ENCODE measurements at regions not wholly inside any gene's neighbourhood (a gene's known extent, or its start where the extent isn't known, plus 50 kb on each side); places are given as distances from the start of the nearest gene placed in this dataset.

DNA sequence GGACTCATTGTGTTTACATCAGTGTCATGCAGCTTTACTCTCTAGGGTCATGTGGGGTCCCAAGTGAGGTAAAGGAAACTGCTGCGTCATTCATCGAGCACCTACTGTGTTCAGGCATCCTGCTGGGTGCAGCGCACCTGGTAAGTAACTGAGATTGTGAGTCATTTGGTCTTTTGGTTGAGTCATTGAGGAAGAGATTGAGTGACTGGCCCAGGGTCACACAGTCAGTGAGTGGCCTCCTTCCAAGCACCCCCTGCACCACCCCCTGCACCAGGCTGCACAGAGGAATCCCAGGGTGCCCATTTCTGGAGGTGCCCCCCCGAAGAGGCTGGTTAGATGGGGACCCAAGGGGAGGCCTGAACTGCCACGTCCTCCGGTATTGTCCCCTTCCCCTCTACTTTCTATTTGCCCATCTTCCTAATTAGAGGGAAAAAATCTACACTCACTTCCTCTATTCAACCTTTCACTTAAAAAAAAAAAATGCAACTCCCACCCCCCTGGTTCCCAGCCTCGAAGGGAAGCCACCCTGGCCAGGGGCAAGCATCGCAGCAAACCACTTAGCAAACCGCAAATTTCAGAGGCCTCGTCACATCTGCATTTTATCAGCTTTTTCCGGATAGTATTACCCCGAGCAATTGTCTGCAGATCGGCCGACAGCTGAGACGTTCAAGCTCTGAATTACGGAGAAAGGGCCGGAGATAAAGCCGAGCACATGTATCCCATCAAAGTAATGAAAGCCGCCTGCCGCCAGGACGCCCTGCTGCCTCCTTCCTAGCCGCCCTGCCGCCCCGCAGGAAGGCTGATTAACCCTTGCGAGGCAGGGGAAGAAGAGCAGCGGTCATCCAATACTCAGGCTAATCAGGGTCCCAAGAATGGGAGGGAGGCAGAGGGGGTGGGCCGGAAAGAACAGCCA is 96.3 kb upstream of the MSX1 start (continued):
- TF ChIP-seq ZNF112 (tag by site-specific recombination; IDR thresholded peaks at IDR 0.05) (no peak), ZNF571 (tag by site-specific recombination; IDR thresholded peaks at IDR 0.05) (no peak), ZNF776 (tag by site-specific recombination; IDR thresholded peaks at IDR 0.05; ENCODE audit: borderline replicate concordance) (no peak), ZNF274 (IDR thresholded peaks at IDR 0.05; ENCODE audit: low read length) (no peak), ZNF274 (tag by site-specific recombination; IDR thresholded peaks at IDR 0.05; ENCODE audit: borderline replicate concordance) (no peak), ZBTB20 (tag by site-specific recombination; IDR thresholded peaks at IDR 0.05) (no peak), ZNF19 (tag by site-specific recombination; IDR thresholded peaks at IDR 0.05; ENCODE audit: low read depth) (no peak), ZNF548 (tag by site-specific recombination; IDR thresholded peaks at IDR 0.05) (no peak), HOXD13 (CRISPR knock-in tag; IDR thresholded peaks at IDR 0.05; ENCODE audit: borderline replicate concordance) (no peak), REPIN1 (tag by site-specific recombination; IDR thresholded peaks at IDR 0.05; ENCODE audit: low read depth) (no peak), ZNF585B (tag by site-specific recombination; IDR thresholded peaks at IDR 0.05) (no peak), ZNF366 (tag by site-specific recombination; conservative IDR thresholded peaks at IDR 0.05) (peak; percentile 45; the same call in 1 of the 2 replicates), ZNF561 (tag by site-specific recombination; IDR thresholded peaks at IDR 0.05; ENCODE audit: borderline replicate concordance) (no peak), SCRT2 (tag by site-specific recombination; IDR thresholded peaks at IDR 0.05) (no peak), KLF7 (tag by site-specific recombination; IDR thresholded peaks at IDR 0.05; ENCODE audit: borderline replicate concordance) (no peak; the same call in 1 of the 2 replicates), OSR2 (tag by site-specific recombination; IDR thresholded peaks at IDR 0.05) (peak; percentile 88), GFI1B (tag by site-specific recombination; IDR thresholded peaks at IDR 0.05) (no peak), ZNF311 (tag by site-specific recombination; IDR thresholded peaks at IDR 0.05; ENCODE audit: borderline replicate concordance) (no peak), ZNF324 (tag by site-specific recombination; IDR thresholded peaks at IDR 0.05) (no peak), ZNF302 (tag by site-specific recombination; IDR thresholded peaks at IDR 0.05; ENCODE audit: low read depth) (no peak), ZBTB7A (tag by site-specific recombination; IDR thresholded peaks at IDR 0.05; ENCODE audit: low read depth) (no peak), ZEB2 (tag by site-specific recombination; IDR thresholded peaks at IDR 0.05) (peak; percentile 69), SP3 (tag by site-specific recombination; IDR thresholded peaks at IDR 0.05) (no peak), WT1 (tag by site-specific recombination; IDR thresholded peaks at IDR 0.05) (peak; percentile 54), KLF10 (tag by site-specific recombination; IDR thresholded peaks at IDR 0.05) (no peak), OVOL3 (tag by site-specific recombination; IDR thresholded peaks at IDR 0.05) (no peak), BCL11A (tag by site-specific recombination; IDR thresholded peaks at IDR 0.05; ENCODE audit: low read depth) (no peak), YY2 (tag by site-specific recombination; IDR thresholded peaks at IDR 0.05) (no peak), MYNN (tag by site-specific recombination; IDR thresholded peaks at IDR 0.05; ENCODE audit: borderline replicate concordance) (no peak), ZNF341 (tag by site-specific recombination; IDR thresholded peaks at IDR 0.05; ENCODE audit: low read depth) (peak; percentile 82)
- TF ChIP-seq, protein P1, sequence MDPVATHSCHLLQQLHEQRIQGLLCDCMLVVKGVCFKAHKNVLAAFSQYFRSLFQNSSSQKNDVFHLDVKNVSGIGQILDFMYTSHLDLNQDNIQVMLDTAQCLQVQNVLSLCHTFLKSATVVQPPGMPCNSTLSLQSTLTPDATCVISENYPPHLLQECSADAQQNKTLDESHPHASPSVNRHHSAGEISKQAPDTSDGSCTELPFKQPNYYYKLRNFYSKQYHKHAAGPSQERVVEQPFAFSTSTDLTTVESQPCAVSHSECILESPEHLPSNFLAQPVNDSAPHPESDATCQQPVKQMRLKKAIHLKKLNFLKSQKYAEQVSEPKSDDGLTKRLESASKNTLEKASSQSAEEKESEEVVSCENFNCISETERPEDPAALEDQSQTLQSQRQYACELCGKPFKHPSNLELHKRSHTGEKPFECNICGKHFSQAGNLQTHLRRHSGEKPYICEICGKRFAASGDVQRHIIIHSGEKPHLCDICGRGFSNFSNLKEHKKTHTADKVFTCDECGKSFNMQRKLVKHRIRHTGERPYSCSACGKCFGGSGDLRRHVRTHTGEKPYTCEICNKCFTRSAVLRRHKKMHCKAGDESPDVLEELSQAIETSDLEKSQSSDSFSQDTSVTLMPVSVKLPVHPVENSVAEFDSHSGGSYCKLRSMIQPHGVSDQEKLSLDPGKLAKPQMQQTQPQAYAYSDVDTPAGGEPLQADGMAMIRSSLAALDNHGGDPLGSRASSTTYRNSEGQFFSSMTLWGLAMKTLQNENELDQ (tag by site-specific recombination; IDR thresholded peaks at IDR 0.05; ENCODE audit: low read depth): no peak
- TF ChIP-seq, protein P2, sequence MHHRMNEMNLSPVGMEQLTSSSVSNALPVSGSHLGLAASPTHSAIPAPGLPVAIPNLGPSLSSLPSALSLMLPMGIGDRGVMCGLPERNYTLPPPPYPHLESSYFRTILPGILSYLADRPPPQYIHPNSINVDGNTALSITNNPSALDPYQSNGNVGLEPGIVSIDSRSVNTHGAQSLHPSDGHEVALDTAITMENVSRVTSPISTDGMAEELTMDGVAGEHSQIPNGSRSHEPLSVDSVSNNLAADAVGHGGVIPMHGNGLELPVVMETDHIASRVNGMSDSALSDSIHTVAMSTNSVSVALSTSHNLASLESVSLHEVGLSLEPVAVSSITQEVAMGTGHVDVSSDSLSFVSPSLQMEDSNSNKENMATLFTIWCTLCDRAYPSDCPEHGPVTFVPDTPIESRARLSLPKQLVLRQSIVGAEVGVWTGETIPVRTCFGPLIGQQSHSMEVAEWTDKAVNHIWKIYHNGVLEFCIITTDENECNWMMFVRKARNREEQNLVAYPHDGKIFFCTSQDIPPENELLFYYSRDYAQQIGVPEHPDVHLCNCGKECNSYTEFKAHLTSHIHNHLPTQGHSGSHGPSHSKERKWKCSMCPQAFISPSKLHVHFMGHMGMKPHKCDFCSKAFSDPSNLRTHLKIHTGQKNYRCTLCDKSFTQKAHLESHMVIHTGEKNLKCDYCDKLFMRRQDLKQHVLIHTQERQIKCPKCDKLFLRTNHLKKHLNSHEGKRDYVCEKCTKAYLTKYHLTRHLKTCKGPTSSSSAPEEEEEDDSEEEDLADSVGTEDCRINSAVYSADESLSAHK (tag by site-specific recombination; IDR thresholded peaks at IDR 0.05): peak; percentile 64; the same call in 1 of the 2 replicates
- TF ChIP-seq, protein P3, sequence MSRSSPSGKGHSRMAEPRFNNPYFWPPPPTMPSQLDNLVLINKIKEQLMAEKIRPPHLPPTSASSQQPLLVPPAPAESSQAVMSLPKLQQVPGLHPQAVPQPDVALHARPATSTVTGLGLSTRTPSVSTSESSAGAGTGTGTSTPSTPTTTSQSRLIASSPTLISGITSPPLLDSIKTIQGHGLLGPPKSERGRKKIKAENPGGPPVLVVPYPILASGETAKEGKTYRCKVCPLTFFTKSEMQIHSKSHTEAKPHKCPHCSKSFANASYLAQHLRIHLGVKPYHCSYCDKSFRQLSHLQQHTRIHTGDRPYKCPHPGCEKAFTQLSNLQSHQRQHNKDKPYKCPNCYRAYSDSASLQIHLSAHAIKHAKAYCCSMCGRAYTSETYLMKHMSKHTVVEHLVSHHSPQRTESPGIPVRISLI (tag by site-specific recombination; IDR thresholded peaks at IDR 0.05): no peak
- TF ChIP-seq, protein P4, sequence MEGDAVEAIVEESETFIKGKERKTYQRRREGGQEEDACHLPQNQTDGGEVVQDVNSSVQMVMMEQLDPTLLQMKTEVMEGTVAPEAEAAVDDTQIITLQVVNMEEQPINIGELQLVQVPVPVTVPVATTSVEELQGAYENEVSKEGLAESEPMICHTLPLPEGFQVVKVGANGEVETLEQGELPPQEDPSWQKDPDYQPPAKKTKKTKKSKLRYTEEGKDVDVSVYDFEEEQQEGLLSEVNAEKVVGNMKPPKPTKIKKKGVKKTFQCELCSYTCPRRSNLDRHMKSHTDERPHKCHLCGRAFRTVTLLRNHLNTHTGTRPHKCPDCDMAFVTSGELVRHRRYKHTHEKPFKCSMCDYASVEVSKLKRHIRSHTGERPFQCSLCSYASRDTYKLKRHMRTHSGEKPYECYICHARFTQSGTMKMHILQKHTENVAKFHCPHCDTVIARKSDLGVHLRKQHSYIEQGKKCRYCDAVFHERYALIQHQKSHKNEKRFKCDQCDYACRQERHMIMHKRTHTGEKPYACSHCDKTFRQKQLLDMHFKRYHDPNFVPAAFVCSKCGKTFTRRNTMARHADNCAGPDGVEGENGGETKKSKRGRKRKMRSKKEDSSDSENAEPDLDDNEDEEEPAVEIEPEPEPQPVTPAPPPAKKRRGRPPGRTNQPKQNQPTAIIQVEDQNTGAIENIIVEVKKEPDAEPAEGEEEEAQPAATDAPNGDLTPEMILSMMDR (tag by site-specific recombination; IDR thresholded peaks at IDR 0.05): no peak

Measured in HEK293 (cell line).